ENCODE measurements at regions not wholly inside any gene's neighbourhood (a gene's known extent, or its start where the extent isn't known, plus 50 kb on each side); places are given as distances from the start of the nearest gene placed in this dataset.

- no peaks in the 10 kb centered on the region for H3K36me3 ChIP-seq (ENCODE audit: control insufficient read depth, insufficient read depth, low read length)
- no peak overlapping the region for H3K4me3 ChIP-seq (ENCODE audit: extremely low read depth, insufficient read depth, low read length, poor library complexity, severe bottlenecking)
- WGBS, 2 experiments (ENCODE audit: insufficient coverage in 2 of 2), result no CpG with 5 or more reads among the region's 2 CpGs
- H3K27ac ChIP-seq (ENCODE audit: low read depth, low read length, severe bottlenecking), result no peak overlapping the region
- no peaks in the 10 kb centered on the region for H3K4me1 ChIP-seq (ENCODE audit: control insufficient read depth, insufficient read depth, low read length, poor library complexity, severe bottlenecking)
- H3K9me3 ChIP-seq (ENCODE audit: control insufficient read depth, low read length), result no peaks in the 10 kb centered on the region
Measured at GRCh38 chr18:68467329-68467728, 247.6 kb downstream of the TMX3 start.

- H3K4me3 ChIP-seq (ENCODE audit: extremely low read depth, insufficient read depth, low read length, poor library complexity, severe bottlenecking), result no peak overlapping the region
- no peaks in the 10 kb centered on the region for H3K4me1 ChIP-seq (ENCODE audit: control insufficient read depth, insufficient read depth, low read length, poor library complexity, severe bottlenecking)
- WGBS, 2 experiments (ENCODE audit: insufficient coverage in 2 of 2), result 100% methylated on average over 1 of the region's 1 CpG; no CpG with 5 or more reads in 1 of the 2 experiments
- no peak overlapping the region for H3K27ac ChIP-seq (ENCODE audit: low read depth, low read length, severe bottlenecking)
- no peaks in the 10 kb centered on the region for H3K36me3 ChIP-seq (ENCODE audit: control insufficient read depth, insufficient read depth, low read length)
- H3K9me3 ChIP-seq (ENCODE audit: control insufficient read depth, low read length), result no peaks in the 10 kb centered on the region
Measured at GRCh38 chr18:68466672-68467071, 248.2 kb downstream of the TMX3 start.

GRCh38 chr18:68462766-68463165 is 252.1 kb downstream of the TMX3 start:
- no CpG with 5 or more reads among the region's 1 CpG for WGBS, 2 experiments (ENCODE audit: insufficient coverage in 2 of 2)
- H3K36me3 ChIP-seq (ENCODE audit: control insufficient read depth, insufficient read depth, low read length), result no peaks in the 10 kb centered on the region
- H3K4me3 ChIP-seq (ENCODE audit: extremely low read depth, insufficient read depth, low read length, poor library complexity, severe bottlenecking), result no peak overlapping the region
- H3K27ac ChIP-seq (ENCODE audit: low read depth, low read length, severe bottlenecking), result no peak overlapping the region
- H3K9me3 ChIP-seq (ENCODE audit: control insufficient read depth, low read length), result no peaks in the 10 kb centered on the region
- no peaks in the 10 kb centered on the region for H3K4me1 ChIP-seq (ENCODE audit: control insufficient read depth, insufficient read depth, low read length, poor library complexity, severe bottlenecking)

GRCh38 chr18:68462148-68462547 is 252.8 kb downstream of the TMX3 start:
- Histone ChIP-seq H3K27ac (ENCODE audit: low read depth, low read length, severe bottlenecking) (no peak overlapping the region), H3K36me3 (ENCODE audit: control insufficient read depth, insufficient read depth, low read length) (no peaks in the 10 kb centered on the region)
- no CpG with 5 or more reads among the region's 1 CpG for WGBS, 2 experiments (ENCODE audit: insufficient coverage in 2 of 2)

GRCh38 chr18:68461481-68462018 is 253.4 kb downstream of the TMX3 start:
- no peak overlapping the region for H3K4me3 ChIP-seq (ENCODE audit: extremely low read depth, insufficient read depth, low read length, poor library complexity, severe bottlenecking)
- H3K4me1 ChIP-seq (ENCODE audit: control insufficient read depth, insufficient read depth, low read length, poor library complexity, severe bottlenecking), result peaks cover 4% of the 10 kb centered on the region
- no peaks in the 10 kb centered on the region for H3K9me3 ChIP-seq (ENCODE audit: control insufficient read depth, low read length)
- H3K27ac ChIP-seq (ENCODE audit: low read depth, low read length, severe bottlenecking), result no peak overlapping the region
- 100% methylated on average over 1 of the region's 3 CpGs; no CpG with 5 or more reads in 1 of the 2 experiments for WGBS, 2 experiments (ENCODE audit: insufficient coverage in 2 of 2)
- H3K36me3 ChIP-seq (ENCODE audit: control insufficient read depth, insufficient read depth, low read length), result no peaks in the 10 kb centered on the region

More at GRCh38 chr18:68462148-68462547, 252.8 kb downstream of the TMX3 start:
- peaks cover under 1% of the 10 kb centered on the region for H3K4me1 ChIP-seq (ENCODE audit: control insufficient read depth, insufficient read depth, low read length, poor library complexity, severe bottlenecking)
- no peaks in the 10 kb centered on the region for H3K9me3 ChIP-seq (ENCODE audit: control insufficient read depth, low read length)
- no peak overlapping the region for H3K4me3 ChIP-seq (ENCODE audit: extremely low read depth, insufficient read depth, low read length, poor library complexity, severe bottlenecking)

- 87 to 97% methylated on average over 10 to 12 of the region's 12 CpGs for WGBS, 2 experiments (ENCODE audit: insufficient coverage in 2 of 2)
- no peak overlapping the region for H3K4me3 ChIP-seq (ENCODE audit: extremely low read depth, insufficient read depth, low read length, poor library complexity, severe bottlenecking)
Measured at GRCh38 chr18:68459968-68460367, 254.9 kb downstream of the TMX3 start.

GRCh38 chr18:68456985-68457384 is 257.9 kb downstream of the TMX3 start:
- Histone ChIP-seq H3K9me3 (ENCODE audit: control insufficient read depth, low read length) (no peaks in the 10 kb centered on the region), H3K4me1 (ENCODE audit: control insufficient read depth, insufficient read depth, low read length, poor library complexity, severe bottlenecking) (peaks cover 9% of the 10 kb centered on the region), H3K36me3 (ENCODE audit: control insufficient read depth, insufficient read depth, low read length) (no peaks in the 10 kb centered on the region), H3K4me3 (ENCODE audit: extremely low read depth, insufficient read depth, low read length, poor library complexity, severe bottlenecking) (no peak overlapping the region), H3K27ac (ENCODE audit: low read depth, low read length, severe bottlenecking) (no peak overlapping the region)
- 80 to 100% methylated on average over 1 to 2 of the region's 4 CpGs for WGBS, 2 experiments (ENCODE audit: insufficient coverage in 2 of 2)

More at GRCh38 chr18:68459968-68460367, 254.9 kb downstream of the TMX3 start:
- H3K27ac ChIP-seq (ENCODE audit: low read depth, low read length, severe bottlenecking), result no peak overlapping the region
- no peaks in the 10 kb centered on the region for H3K9me3 ChIP-seq (ENCODE audit: control insufficient read depth, low read length)
- H3K36me3 ChIP-seq (ENCODE audit: control insufficient read depth, insufficient read depth, low read length), result no peaks in the 10 kb centered on the region
- peaks cover 4% of the 10 kb centered on the region for H3K4me1 ChIP-seq (ENCODE audit: control insufficient read depth, insufficient read depth, low read length, poor library complexity, severe bottlenecking)

GRCh38 chr18:68455229-68455603 is 259.7 kb downstream of the TMX3 start:
- Histone ChIP-seq H3K36me3 (ENCODE audit: control insufficient read depth, insufficient read depth, low read length) (no peaks in the 10 kb centered on the region), H3K27ac (ENCODE audit: low read depth, low read length, severe bottlenecking) (no peak overlapping the region)

GRCh38 chr18:68454511-68455228 is 260.2 kb downstream of the TMX3 start:
- Histone ChIP-seq H3K9me3 (ENCODE audit: control insufficient read depth, low read length) (no peaks in the 10 kb centered on the region), H3K36me3 (ENCODE audit: control insufficient read depth, insufficient read depth, low read length) (no peaks in the 10 kb centered on the region), H3K27ac (ENCODE audit: low read depth, low read length, severe bottlenecking) (no peak overlapping the region), H3K4me1 (ENCODE audit: control insufficient read depth, insufficient read depth, low read length, poor library complexity, severe bottlenecking) (peaks cover 9% of the 10 kb centered on the region), H3K4me3 (ENCODE audit: extremely low read depth, insufficient read depth, low read length, poor library complexity, severe bottlenecking) (no peak overlapping the region)
- WGBS, 2 experiments (ENCODE audit: insufficient coverage in 2 of 2), result 40 to 100% methylated on average over 1 to 2 of the region's 3 CpGs

More at GRCh38 chr18:68455229-68455603, 259.7 kb downstream of the TMX3 start:
- Histone ChIP-seq H3K9me3 (ENCODE audit: control insufficient read depth, low read length) (no peaks in the 10 kb centered on the region), H3K4me1 (ENCODE audit: control insufficient read depth, insufficient read depth, low read length, poor library complexity, severe bottlenecking) (peaks cover 9% of the 10 kb centered on the region), H3K4me3 (ENCODE audit: extremely low read depth, insufficient read depth, low read length, poor library complexity, severe bottlenecking) (no peak overlapping the region)

- Histone ChIP-seq H3K4me1 (ENCODE audit: control insufficient read depth, insufficient read depth, low read length, poor library complexity, severe bottlenecking) (peaks cover under 1% of the 10 kb centered on the region), H3K9me3 (ENCODE audit: control insufficient read depth, low read length) (no peaks in the 10 kb centered on the region), H3K4me3 (ENCODE audit: extremely low read depth, insufficient read depth, low read length, poor library complexity, severe bottlenecking) (no peak overlapping the region), H3K27ac (ENCODE audit: low read depth, low read length, severe bottlenecking) (no peak overlapping the region), H3K36me3 (ENCODE audit: control insufficient read depth, insufficient read depth, low read length) (no peaks in the 10 kb centered on the region)
- 73 to 100% methylated on average over 1 to 2 of the region's 2 CpGs for WGBS, 2 experiments (ENCODE audit: insufficient coverage in 2 of 2)
Measured at GRCh38 chr18:68449292-68449691, 265.6 kb downstream of the TMX3 start.

- Histone ChIP-seq H3K4me1 (ENCODE audit: control insufficient read depth, insufficient read depth, low read length, poor library complexity, severe bottlenecking) (no peaks in the 10 kb centered on the region), H3K27ac (ENCODE audit: low read depth, low read length, severe bottlenecking) (no peak overlapping the region), H3K9me3 (ENCODE audit: control insufficient read depth, low read length) (no peaks in the 10 kb centered on the region), H3K4me3 (ENCODE audit: extremely low read depth, insufficient read depth, low read length, poor library complexity, severe bottlenecking) (no peak overlapping the region), H3K36me3 (ENCODE audit: control insufficient read depth, insufficient read depth, low read length) (no peaks in the 10 kb centered on the region)
- WGBS, 2 experiments (ENCODE audit: insufficient coverage in 2 of 2), result no CpG with 5 or more reads among the region's 1 CpG
Measured at GRCh38 chr18:68448736-68449135, 266.2 kb downstream of the TMX3 start.
